ENCODE measurements at regions not wholly inside any gene's neighbourhood (a gene's known extent, or its start where the extent isn't known, plus 50 kb on each side); places are given as distances from the start of the nearest gene placed in this dataset.
"Not testable (repeated sequence)": the region's sequence is repeated elsewhere in the genome, so short reads cannot be mapped to it uniquely, and the experiment has no call there.

- no peaks in the 10 kb centered on the region for H3K27me3 ChIP-seq (ENCODE audit: control insufficient read depth, insufficient read depth, low read length)
Observed at GRCh38 chr1:204756811-204757210, 71.3 kb upstream of the LRRN2 start.

GRCh38 chr1:204758601-204759000, 73.1 kb upstream of the LRRN2 start:
- Histone ChIP-seq H3K4me1 (ENCODE audit: control insufficient read depth, insufficient read depth, low read length) (no peaks in the 10 kb centered on the region), H3K27ac (ENCODE audit: low read depth, low read length) (no peak overlapping the region), H3K27me3 (ENCODE audit: control insufficient read depth, insufficient read depth, low read length) (no peaks in the 10 kb centered on the region), H3K36me3 (ENCODE audit: control insufficient read depth, insufficient read depth, low read length) (no peaks in the 10 kb centered on the region), H3K9ac (ENCODE audit: low read length) (no peak overlapping the region), H3K4me3 (ENCODE audit: low read length) (no peak overlapping the region)

More at GRCh38 chr1:204756811-204757210, 71.3 kb upstream of the LRRN2 start:
- no peak overlapping the region for H3K9ac ChIP-seq (ENCODE audit: low read length)
- no peaks in the 10 kb centered on the region for H3K4me1 ChIP-seq (ENCODE audit: control insufficient read depth, insufficient read depth, low read length)
- H3K4me3 ChIP-seq (ENCODE audit: low read length): no peak overlapping the region
- no peak overlapping the region for H3K27ac ChIP-seq (ENCODE audit: low read depth, low read length)
- no peaks in the 10 kb centered on the region for H3K36me3 ChIP-seq (ENCODE audit: control insufficient read depth, insufficient read depth, low read length)

- H3K36me3 ChIP-seq (ENCODE audit: control insufficient read depth, insufficient read depth, low read length): no peaks in the 10 kb centered on the region
- no peak overlapping the region for H3K27ac ChIP-seq (ENCODE audit: low read depth, low read length)
- peaks cover 4% of the 10 kb centered on the region for H3K4me1 ChIP-seq (ENCODE audit: control insufficient read depth, insufficient read depth, low read length)
- no peak overlapping the region for H3K4me3 ChIP-seq (ENCODE audit: low read length)
- H3K9ac ChIP-seq (ENCODE audit: low read length): no peak overlapping the region
- no peaks in the 10 kb centered on the region for H3K27me3 ChIP-seq (ENCODE audit: control insufficient read depth, insufficient read depth, low read length)
Observed at GRCh38 chr1:204760350-204760749, 74.8 kb upstream of the LRRN2 start.

- no peaks in the 10 kb centered on the region for H3K36me3 ChIP-seq (ENCODE audit: control insufficient read depth, insufficient read depth, low read length)
- H3K4me3 ChIP-seq (ENCODE audit: low read length): no peak overlapping the region
- no peak overlapping the region for H3K9ac ChIP-seq (ENCODE audit: low read length)
- peaks cover 4% of the 10 kb centered on the region for H3K4me1 ChIP-seq (ENCODE audit: control insufficient read depth, insufficient read depth, low read length)
- no peaks in the 10 kb centered on the region for H3K27me3 ChIP-seq (ENCODE audit: control insufficient read depth, insufficient read depth, low read length)
- H3K27ac ChIP-seq (ENCODE audit: low read depth, low read length): no peak overlapping the region
Observed at GRCh38 chr1:204760757-204761156, 75.2 kb upstream of the LRRN2 start.

GRCh38 chr1:204763773-204764427, 78.4 kb upstream of the LRRN2 start:
- H3K9ac ChIP-seq (ENCODE audit: low read length): no peak overlapping the region
- peaks cover 4% of the 10 kb centered on the region for H3K4me1 ChIP-seq (ENCODE audit: control insufficient read depth, insufficient read depth, low read length)
- no peak overlapping the region for H3K4me3 ChIP-seq (ENCODE audit: low read length)
- H3K27ac ChIP-seq (ENCODE audit: low read depth, low read length): no peak overlapping the region
- H3K36me3 ChIP-seq (ENCODE audit: control insufficient read depth, insufficient read depth, low read length): no peaks in the 10 kb centered on the region
- no peaks in the 10 kb centered on the region for H3K27me3 ChIP-seq (ENCODE audit: control insufficient read depth, insufficient read depth, low read length)

- Histone ChIP-seq H3K4me1 (ENCODE audit: control insufficient read depth, insufficient read depth, low read length) (no peaks in the 10 kb centered on the region), H3K36me3 (ENCODE audit: control insufficient read depth, insufficient read depth, low read length) (no peaks in the 10 kb centered on the region), H3K9ac (ENCODE audit: low read length) (no peak overlapping the region), H3K27ac (ENCODE audit: low read depth, low read length) (no peak overlapping the region), H3K27me3 (ENCODE audit: control insufficient read depth, insufficient read depth, low read length) (no peaks in the 10 kb centered on the region), H3K4me3 (ENCODE audit: low read length) (no peak overlapping the region)
Observed at GRCh38 chr1:204769997-204770396, 84.5 kb upstream of the LRRN2 start.

- no peaks in the 10 kb centered on the region for H3K27me3 ChIP-seq (ENCODE audit: control insufficient read depth, insufficient read depth, low read length)
- no peaks in the 10 kb centered on the region for H3K36me3 ChIP-seq (ENCODE audit: control insufficient read depth, insufficient read depth, low read length)
- no peak overlapping the region for H3K9ac ChIP-seq (ENCODE audit: low read length)
Observed at GRCh38 chr1:204771358-204771757, 85.8 kb upstream of the LRRN2 start.

GRCh38 chr1:204773246-204773645, 87.7 kb upstream of the LRRN2 start:
- H3K4me3 ChIP-seq (ENCODE audit: low read length): no peak overlapping the region
- H3K27ac ChIP-seq (ENCODE audit: low read depth, low read length): no peak overlapping the region
- no peaks in the 10 kb centered on the region for H3K27me3 ChIP-seq (ENCODE audit: control insufficient read depth, insufficient read depth, low read length)
- no peak overlapping the region for H3K9ac ChIP-seq (ENCODE audit: low read length)
- H3K36me3 ChIP-seq (ENCODE audit: control insufficient read depth, insufficient read depth, low read length): no peaks in the 10 kb centered on the region
- no peaks in the 10 kb centered on the region for H3K4me1 ChIP-seq (ENCODE audit: control insufficient read depth, insufficient read depth, low read length)

More at GRCh38 chr1:204771358-204771757, 85.8 kb upstream of the LRRN2 start:
- H3K4me1 ChIP-seq (ENCODE audit: control insufficient read depth, insufficient read depth, low read length): no peaks in the 10 kb centered on the region
- no peak overlapping the region for H3K27ac ChIP-seq (ENCODE audit: low read depth, low read length)
- no peak overlapping the region for H3K4me3 ChIP-seq (ENCODE audit: low read length)

GRCh38 chr1:204775546-204775945, 90.0 kb upstream of the LRRN2 start:
- H3K9ac ChIP-seq (ENCODE audit: low read length): no peak overlapping the region
- no peaks in the 10 kb centered on the region for H3K27me3 ChIP-seq (ENCODE audit: control insufficient read depth, insufficient read depth, low read length)
- H3K4me3 ChIP-seq (ENCODE audit: low read length): no peak overlapping the region
- no peaks in the 10 kb centered on the region for H3K36me3 ChIP-seq (ENCODE audit: control insufficient read depth, insufficient read depth, low read length)
- H3K4me1 ChIP-seq (ENCODE audit: control insufficient read depth, insufficient read depth, low read length): no peaks in the 10 kb centered on the region
- no peak overlapping the region for H3K27ac ChIP-seq (ENCODE audit: low read depth, low read length)

- no peak overlapping the region for H3K9ac ChIP-seq (ENCODE audit: low read length)
- no peak overlapping the region for H3K4me3 ChIP-seq (ENCODE audit: low read length)
- H3K27me3 ChIP-seq (ENCODE audit: control insufficient read depth, insufficient read depth, low read length): no peaks in the 10 kb centered on the region
- no peaks in the 10 kb centered on the region for H3K4me1 ChIP-seq (ENCODE audit: control insufficient read depth, insufficient read depth, low read length)
- H3K27ac ChIP-seq (ENCODE audit: low read depth, low read length): no peak overlapping the region
- H3K36me3 ChIP-seq (ENCODE audit: control insufficient read depth, insufficient read depth, low read length): no peaks in the 10 kb centered on the region
Observed at GRCh38 chr1:204777591-204777990, 92.1 kb upstream of the LRRN2 start.

GRCh38 chr1:204780630-204781029, 90.0 kb upstream of the NFASC start:
- no peaks in the 10 kb centered on the region for H3K27me3 ChIP-seq (ENCODE audit: control insufficient read depth, insufficient read depth, low read length)
- H3K9ac ChIP-seq (ENCODE audit: low read length): no peak overlapping the region
- H3K4me1 ChIP-seq (ENCODE audit: control insufficient read depth, insufficient read depth, low read length): no peaks in the 10 kb centered on the region
- no peak overlapping the region for H3K27ac ChIP-seq (ENCODE audit: low read depth, low read length)
- no peaks in the 10 kb centered on the region for H3K36me3 ChIP-seq (ENCODE audit: control insufficient read depth, insufficient read depth, low read length)
- H3K4me3 ChIP-seq (ENCODE audit: low read length): no peak overlapping the region

- Histone ChIP-seq H3K4me3 (ENCODE audit: low read length) (no peak overlapping the region), H3K27ac (ENCODE audit: low read depth, low read length) (no peak overlapping the region), H3K27me3 (ENCODE audit: control insufficient read depth, insufficient read depth, low read length) (no peaks in the 10 kb centered on the region), H3K4me1 (ENCODE audit: control insufficient read depth, insufficient read depth, low read length) (no peaks in the 10 kb centered on the region), H3K36me3 (ENCODE audit: control insufficient read depth, insufficient read depth, low read length) (no peaks in the 10 kb centered on the region), H3K9ac (ENCODE audit: low read length) (no peak overlapping the region)
Observed at GRCh38 chr1:204782118-204782700, 88.5 kb upstream of the NFASC start.

GRCh38 chr1:204785023-204785422, 85.6 kb upstream of the NFASC start:
- H3K36me3 ChIP-seq (ENCODE audit: control insufficient read depth, insufficient read depth, low read length); H3K4me3 ChIP-seq (ENCODE audit: low read length); H3K27ac ChIP-seq (ENCODE audit: low read depth, low read length); H3K27me3 ChIP-seq (ENCODE audit: control insufficient read depth, insufficient read depth, low read length); H3K4me1 ChIP-seq (ENCODE audit: control insufficient read depth, insufficient read depth, low read length); H3K9ac ChIP-seq (ENCODE audit: low read length): not testable (repeated sequence)
